B cell (primary cell): ENCODE measurements at regions not wholly inside any gene's neighbourhood (a gene's known extent, or its start where the extent isn't known, plus 50 kb on each side); places are given as distances from the start of the nearest gene placed in this dataset.

ENCODE experiments used
- EZH2 ChIP-seq: IDR thresholded peaks from 2 replicates; pipeline ENCODE4 v1.6.1; 2012; ENCODE audit warnings: borderline replicate concordance, low read depth, mild to moderate bottlenecking, moderate library complexity, low read length; ENCODE audit not compliant: insufficient read depth, poor library complexity, severe bottlenecking
- TF ChIP-seq, protein P1 (sequence below): fragments of 200-600 bp; IDR thresholded peaks from one replicate; pipeline ENCODE4 v1.8.0; 2022; ENCODE audit warnings: antibody characterized with exemption, mild to moderate bottlenecking

DNA sequence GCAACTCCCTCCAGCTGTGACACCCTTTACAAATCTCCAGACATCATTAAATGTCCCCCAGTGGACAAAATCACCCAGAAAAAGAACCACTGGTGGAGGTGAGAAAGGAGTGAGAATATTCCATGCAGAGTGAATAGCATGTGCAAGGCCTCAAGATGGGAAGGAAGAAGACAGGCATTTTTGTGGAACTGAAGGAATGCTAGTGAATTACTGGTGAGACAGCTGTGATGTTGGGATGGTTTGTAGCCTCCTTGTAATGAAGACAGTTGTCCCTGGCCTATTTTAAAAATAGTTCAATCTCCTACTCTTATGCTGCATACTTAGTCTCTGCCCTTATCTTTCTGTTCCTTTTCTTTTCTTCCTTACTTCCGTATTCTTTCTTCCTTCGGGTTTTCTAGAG is 124.9 kb upstream of the RPS23 start:
- TF ChIP-seq, protein P1, sequence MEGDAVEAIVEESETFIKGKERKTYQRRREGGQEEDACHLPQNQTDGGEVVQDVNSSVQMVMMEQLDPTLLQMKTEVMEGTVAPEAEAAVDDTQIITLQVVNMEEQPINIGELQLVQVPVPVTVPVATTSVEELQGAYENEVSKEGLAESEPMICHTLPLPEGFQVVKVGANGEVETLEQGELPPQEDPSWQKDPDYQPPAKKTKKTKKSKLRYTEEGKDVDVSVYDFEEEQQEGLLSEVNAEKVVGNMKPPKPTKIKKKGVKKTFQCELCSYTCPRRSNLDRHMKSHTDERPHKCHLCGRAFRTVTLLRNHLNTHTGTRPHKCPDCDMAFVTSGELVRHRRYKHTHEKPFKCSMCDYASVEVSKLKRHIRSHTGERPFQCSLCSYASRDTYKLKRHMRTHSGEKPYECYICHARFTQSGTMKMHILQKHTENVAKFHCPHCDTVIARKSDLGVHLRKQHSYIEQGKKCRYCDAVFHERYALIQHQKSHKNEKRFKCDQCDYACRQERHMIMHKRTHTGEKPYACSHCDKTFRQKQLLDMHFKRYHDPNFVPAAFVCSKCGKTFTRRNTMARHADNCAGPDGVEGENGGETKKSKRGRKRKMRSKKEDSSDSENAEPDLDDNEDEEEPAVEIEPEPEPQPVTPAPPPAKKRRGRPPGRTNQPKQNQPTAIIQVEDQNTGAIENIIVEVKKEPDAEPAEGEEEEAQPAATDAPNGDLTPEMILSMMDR, result no peak
- TF ChIP-seq EZH2, result no peak
